HepG2 (cell line): ENCODE measurements at regions not wholly inside any gene's neighbourhood (a gene's known extent, or its start where the extent isn't known, plus 50 kb on each side); places are given as distances from the start of the nearest gene placed in this dataset.

Experiments
- CHD2 ChIP-seq: IDR thresholded peaks from 2 replicates; pipeline ENCODE4 v1.6.1; 2011; ENCODE audit warnings: low read depth, low read length, improper control_type of control experiment
- JUND ChIP-seq: sonication (generic); formaldehyde crosslinking; IDR thresholded peaks from 2 replicates; pipeline ENCODE4 v1.8.0; 2022; ENCODE audit warnings: mild to moderate bottlenecking, missing genetic modification reagents
- MAFK ChIP-seq, 2 experiments: IDR thresholded peaks in 1 of 2; conservative IDR thresholded peaks in 1 of 2; 2 replicates each; pipeline ENCODE4 v1.6.1; 2011; ENCODE audit warnings: improper control_type of control experiment in 2 of 2, low read length in 2 of 2
- NCOA2 ChIP-seq: sonication (generic); formaldehyde crosslinking; IDR thresholded peaks from 2 replicates; pipeline ENCODE4 v1.8.0; 2022; ENCODE audit warnings: inconsistent platforms
- PLRG1 ChIP-seq: fragments of 450-650 bp; conservative IDR thresholded peaks from 2 replicates; pipeline ENCODE4 v1.6.1; 2016
- POLR2A ChIP-seq, 2 experiments: IDR thresholded peaks; 2 replicates each; pipeline ENCODE4 v1.6.1; 2011; ENCODE audit warnings: low read depth in 2 of 2, low read length in 2 of 2, mild to moderate bottlenecking in 1 of 2, moderate library complexity in 1 of 2; ENCODE audit not compliant: insufficient read depth in 1 of 2
- SOX13 ChIP-seq, 3 experiments: fragments of 450-650 bp in 1 of 3; sonication (generic) in 1 of 3; formaldehyde crosslinking in 1 of 3; IDR thresholded peaks in 2 of 3; conservative IDR thresholded peaks in 1 of 3; 2 replicates each; pipeline versions ENCODE4 v1.5.0 to v1.6.1; 2016 to 2020; ENCODE audit warnings: antibody characterized with exemption in 1 of 3, mild to moderate bottlenecking in 1 of 3, missing compliant biosample characterization in 1 of 3, missing genetic modification reagents in 1 of 3, moderate library complexity in 1 of 3
- ZFP1 ChIP-seq: IDR thresholded peaks from 2 replicates; pipeline ENCODE4 v1.6.1; 2016
- ZNF24 ChIP-seq: fragments of 450-650 bp; IDR thresholded peaks from 2 replicates; pipeline ENCODE4 v1.6.1; 2017; ENCODE audit warnings: antibody characterized with exemption, mild to moderate bottlenecking
- ZNF773 ChIP-seq: sonication (generic); formaldehyde crosslinking; IDR thresholded peaks from 2 replicates; pipeline ENCODE4 v1.4.0; 2020; ENCODE audit warnings: missing genetic modification reagents, borderline replicate concordance
- ZSCAN29 ChIP-seq: sonication (generic); formaldehyde crosslinking; conservative IDR thresholded peaks from 2 replicates; pipeline ENCODE4 v1.4.0; 2020; ENCODE audit warnings: mild to moderate bottlenecking, missing genetic modification reagents
- TF ChIP-seq, protein P1 (sequence below): sonication (generic); formaldehyde crosslinking; IDR thresholded peaks from 2 replicates; pipeline ENCODE4 v1.5.0; 2020; ENCODE audit warnings: mild to moderate bottlenecking, missing genetic modification reagents, moderate library complexity
- TF ChIP-seq, protein P2 (sequence below): sonication (generic); formaldehyde crosslinking; IDR thresholded peaks from 2 replicates; pipeline ENCODE4 v1.4.0; 2020; ENCODE audit warnings: missing genetic modification reagents
- TF ChIP-seq, protein P3 (sequence below): sonication (generic); formaldehyde crosslinking; IDR thresholded peaks from 2 replicates; pipeline ENCODE4 v1.4.0; 2020; ENCODE audit warnings: missing genetic modification reagents

DNA sequence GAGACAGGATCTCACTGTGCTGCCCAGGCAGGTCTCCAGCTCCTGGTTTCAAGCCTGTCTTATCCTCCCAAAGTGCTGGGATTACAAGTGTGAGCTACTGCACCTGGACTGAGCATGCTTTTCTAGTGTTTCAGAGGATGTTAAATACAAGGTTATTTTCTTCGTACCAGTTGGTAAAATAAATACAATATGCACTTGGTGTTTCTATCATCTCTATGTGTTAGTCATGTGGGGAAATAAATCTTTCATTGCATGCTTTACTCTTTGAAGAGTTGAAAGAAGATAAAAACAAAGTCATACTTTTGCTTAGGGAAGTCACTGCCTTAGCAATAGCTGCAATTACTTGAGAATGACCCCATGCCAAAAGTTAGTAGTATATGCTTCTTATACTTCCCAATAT is 162.3 kb downstream of the PCDH7 start:
- no peak for TF ChIP-seq JUND (CRISPR knock-in tag)
- TF ChIP-seq POLR2A (IDR thresholded peaks at IDR 0.05; ENCODE audit: insufficient read depth in 1 of 2, low read depth in 2 of 2, low read length in 2 of 2): no peak
- TF ChIP-seq, protein P1, sequence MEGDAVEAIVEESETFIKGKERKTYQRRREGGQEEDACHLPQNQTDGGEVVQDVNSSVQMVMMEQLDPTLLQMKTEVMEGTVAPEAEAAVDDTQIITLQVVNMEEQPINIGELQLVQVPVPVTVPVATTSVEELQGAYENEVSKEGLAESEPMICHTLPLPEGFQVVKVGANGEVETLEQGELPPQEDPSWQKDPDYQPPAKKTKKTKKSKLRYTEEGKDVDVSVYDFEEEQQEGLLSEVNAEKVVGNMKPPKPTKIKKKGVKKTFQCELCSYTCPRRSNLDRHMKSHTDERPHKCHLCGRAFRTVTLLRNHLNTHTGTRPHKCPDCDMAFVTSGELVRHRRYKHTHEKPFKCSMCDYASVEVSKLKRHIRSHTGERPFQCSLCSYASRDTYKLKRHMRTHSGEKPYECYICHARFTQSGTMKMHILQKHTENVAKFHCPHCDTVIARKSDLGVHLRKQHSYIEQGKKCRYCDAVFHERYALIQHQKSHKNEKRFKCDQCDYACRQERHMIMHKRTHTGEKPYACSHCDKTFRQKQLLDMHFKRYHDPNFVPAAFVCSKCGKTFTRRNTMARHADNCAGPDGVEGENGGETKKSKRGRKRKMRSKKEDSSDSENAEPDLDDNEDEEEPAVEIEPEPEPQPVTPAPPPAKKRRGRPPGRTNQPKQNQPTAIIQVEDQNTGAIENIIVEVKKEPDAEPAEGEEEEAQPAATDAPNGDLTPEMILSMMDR: no peak
- TF ChIP-seq CHD2: no peak
- no peak for TF ChIP-seq ZSCAN29
- TF ChIP-seq ZNF773 (CRISPR knock-in tag): no peak
- TF ChIP-seq PLRG1: no peak
- no peak for TF ChIP-seq NCOA2
- no peak for TF ChIP-seq ZNF24
- TF ChIP-seq, protein P2, sequence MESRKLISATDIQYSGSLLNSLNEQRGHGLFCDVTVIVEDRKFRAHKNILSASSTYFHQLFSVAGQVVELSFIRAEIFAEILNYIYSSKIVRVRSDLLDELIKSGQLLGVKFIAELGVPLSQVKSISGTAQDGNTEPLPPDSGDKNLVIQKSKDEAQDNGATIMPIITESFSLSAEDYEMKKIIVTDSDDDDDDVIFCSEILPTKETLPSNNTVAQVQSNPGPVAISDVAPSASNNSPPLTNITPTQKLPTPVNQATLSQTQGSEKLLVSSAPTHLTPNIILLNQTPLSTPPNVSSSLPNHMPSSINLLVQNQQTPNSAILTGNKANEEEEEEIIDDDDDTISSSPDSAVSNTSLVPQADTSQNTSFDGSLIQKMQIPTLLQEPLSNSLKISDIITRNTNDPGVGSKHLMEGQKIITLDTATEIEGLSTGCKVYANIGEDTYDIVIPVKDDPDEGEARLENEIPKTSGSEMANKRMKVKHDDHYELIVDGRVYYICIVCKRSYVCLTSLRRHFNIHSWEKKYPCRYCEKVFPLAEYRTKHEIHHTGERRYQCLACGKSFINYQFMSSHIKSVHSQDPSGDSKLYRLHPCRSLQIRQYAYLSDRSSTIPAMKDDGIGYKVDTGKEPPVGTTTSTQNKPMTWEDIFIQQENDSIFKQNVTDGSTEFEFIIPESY: no peak
- no peak for TF ChIP-seq SOX13 (IDR thresholded peaks at IDR 0.05)
- TF ChIP-seq SOX13 (CRISPR knock-in tag; conservative IDR thresholded peaks at IDR 0.05 in 1 of 2, IDR thresholded peaks at IDR 0.05 in 1 of 2): no peak
- no peak for TF ChIP-seq ZFP1
- TF ChIP-seq MAFK (conservative IDR thresholded peaks at IDR 0.05 in 1 of 2, IDR thresholded peaks at IDR 0.05 in 1 of 2; ENCODE audit: low read length in 2 of 2): no peak
- TF ChIP-seq, protein P3, sequence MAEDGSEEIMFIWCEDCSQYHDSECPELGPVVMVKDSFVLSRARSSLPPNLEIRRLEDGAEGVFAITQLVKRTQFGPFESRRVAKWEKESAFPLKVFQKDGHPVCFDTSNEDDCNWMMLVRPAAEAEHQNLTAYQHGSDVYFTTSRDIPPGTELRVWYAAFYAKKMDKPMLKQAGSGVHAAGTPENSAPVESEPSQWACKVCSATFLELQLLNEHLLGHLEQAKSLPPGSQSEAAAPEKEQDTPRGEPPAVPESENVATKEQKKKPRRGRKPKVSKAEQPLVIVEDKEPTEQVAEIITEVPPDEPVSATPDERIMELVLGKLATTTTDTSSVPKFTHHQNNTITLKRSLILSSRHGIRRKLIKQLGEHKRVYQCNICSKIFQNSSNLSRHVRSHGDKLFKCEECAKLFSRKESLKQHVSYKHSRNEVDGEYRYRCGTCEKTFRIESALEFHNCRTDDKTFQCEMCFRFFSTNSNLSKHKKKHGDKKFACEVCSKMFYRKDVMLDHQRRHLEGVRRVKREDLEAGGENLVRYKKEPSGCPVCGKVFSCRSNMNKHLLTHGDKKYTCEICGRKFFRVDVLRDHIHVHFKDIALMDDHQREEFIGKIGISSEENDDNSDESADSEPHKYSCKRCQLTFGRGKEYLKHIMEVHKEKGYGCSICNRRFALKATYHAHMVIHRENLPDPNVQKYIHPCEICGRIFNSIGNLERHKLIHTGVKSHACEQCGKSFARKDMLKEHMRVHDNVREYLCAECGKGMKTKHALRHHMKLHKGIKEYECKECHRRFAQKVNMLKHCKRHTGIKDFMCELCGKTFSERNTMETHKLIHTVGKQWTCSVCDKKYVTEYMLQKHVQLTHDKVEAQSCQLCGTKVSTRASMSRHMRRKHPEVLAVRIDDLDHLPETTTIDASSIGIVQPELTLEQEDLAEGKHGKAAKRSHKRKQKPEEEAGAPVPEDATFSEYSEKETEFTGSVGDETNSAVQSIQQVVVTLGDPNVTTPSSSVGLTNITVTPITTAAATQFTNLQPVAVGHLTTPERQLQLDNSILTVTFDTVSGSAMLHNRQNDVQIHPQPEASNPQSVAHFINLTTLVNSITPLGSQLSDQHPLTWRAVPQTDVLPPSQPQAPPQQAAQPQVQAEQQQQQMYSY (CRISPR knock-in tag): no peak
